Tibial artery (tissue), 4 donors: ENCODE measurements at regions not wholly inside any gene's neighbourhood (a gene's known extent, or its start where the extent isn't known, plus 50 kb on each side); places are given as distances from the start of the nearest gene placed in this dataset.

ENCODE experiments used
- DNase-seq, 2 donors: peaks; one replicate each; pipeline ENCODE4 v3.0.0-alpha.2; 2019
- H3K27ac ChIP-seq, 2 donors: fragments of 200-600 bp; sonication (generic) in 1 of 2; 1 replicate in 1 of 2; 2 replicates in 1 of 2; pipeline ENCODE4 v1.5.1; 2018 to 2019; ENCODE audit warnings: mild to moderate bottlenecking in 1 of 2
- H3K27me3 ChIP-seq, 2 donors: fragments of 200-600 bp; sonication (generic) in 1 of 2; one replicate each; pipeline versions ENCODE4 v1.5.1 to v1.6.0; 2016 to 2019
- H3K36me3 ChIP-seq, 3 donors: fragments of 200-600 bp; sonication (generic) in 2 of 3; one replicate each; pipeline ENCODE4 v1.5.1; 2016 to 2019; ENCODE audit warnings: mild to moderate bottlenecking in 2 of 3
- H3K4me1 ChIP-seq, 4 donors: fragments of 200-600 bp; sonication (generic) in 2 of 4; 1 replicate in 3 of 4; 2 replicates in 1 of 4; pipeline ENCODE4 v1.5.1; 2016 to 2019
- H3K4me3 ChIP-seq, 2 donors: fragments of 200-600 bp; sonication (generic) in 1 of 2; 1 replicate in 1 of 2; 2 replicates in 1 of 2; pipeline ENCODE4 v1.5.1; 2018 to 2019; ENCODE audit warnings: mild to moderate bottlenecking in 2 of 2
- H3K9me3 ChIP-seq, 3 donors: fragments of 200-600 bp; sonication (generic) in 1 of 3; one replicate each; pipeline ENCODE4 v1.5.1; 2016 to 2019
- intact Hi-C: fragments of 100-400 bp; cut with DNase I; formaldehyde crosslinking; loops from one replicate; pipeline ENCODE4 v1.15.0; 2023; ENCODE audit warnings: low total_unique reads
- TF ChIP-seq, protein P1 (sequence below), 2 experiments: fragments of 200-600 bp in 1 of 2; fragments of 450-650 bp in 1 of 2; IDR thresholded peaks; one replicate each; pipeline ENCODE4 v1.5.1; 2017 to 2019; ENCODE audit warnings: antibody characterized with exemption in 2 of 2, mild to moderate bottlenecking in 1 of 2, moderate library complexity in 1 of 2

DNA sequence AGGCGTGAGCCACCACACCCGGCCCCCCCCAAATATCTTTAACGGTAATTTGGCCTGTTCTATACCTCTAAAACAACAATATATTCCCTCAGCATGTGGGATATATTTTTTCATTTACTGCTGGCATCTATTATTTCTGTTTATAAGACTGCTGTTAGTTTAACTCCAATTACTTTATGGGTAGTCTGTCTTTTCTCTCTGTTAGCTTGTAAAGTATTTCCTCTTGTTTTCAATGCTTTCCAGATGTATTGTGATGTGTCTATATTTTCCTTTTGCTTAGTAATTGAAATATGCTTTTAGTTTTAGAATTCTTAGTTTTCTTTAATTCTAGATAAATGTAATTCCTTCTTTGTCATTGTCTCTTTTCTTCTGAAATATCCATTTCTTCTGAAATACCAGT, 445.8 kb downstream of the ANKRD50 start:
- intact Hi-C loops: loop anchor here (10.0 kb wide), 2 partner anchors 492 to 1162 kb away; no protein-coding TSS in a partner anchor
- H3K36me3 ChIP-seq: no peaks in the 10 kb centered on the region
- no peak overlapping the region for H3K4me3 ChIP-seq

DNA sequence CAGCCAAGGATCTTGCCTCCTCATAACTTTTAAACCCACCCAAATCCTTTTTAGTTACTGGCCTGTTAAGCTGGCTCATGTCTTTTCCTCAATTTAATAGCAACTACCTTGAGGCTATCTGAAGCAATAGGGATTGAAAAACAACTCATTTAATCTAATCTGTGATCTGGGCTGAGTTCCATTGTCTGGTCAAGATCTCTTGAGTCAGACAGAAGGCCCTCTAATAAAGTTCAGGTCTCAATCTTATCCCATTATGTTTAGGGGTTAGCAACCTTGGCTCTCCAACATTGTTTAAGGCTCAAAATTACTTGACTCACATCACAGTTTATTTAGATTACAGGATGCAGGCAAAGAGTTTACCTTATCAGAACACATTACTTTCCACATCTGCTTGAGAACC, 436.1 kb downstream of the ANKRD50 start:
- Histone ChIP-seq H3K4me3 (no peak overlapping the region), H3K4me1 (peaks cover 0 to 3% (median 1%) of the 10 kb centered on the region in 4 donors), H3K27me3 (no peaks in the 10 kb centered on the region), H3K9me3 (no peaks in the 10 kb centered on the region), H3K36me3 (no peaks in the 10 kb centered on the region), H3K27ac (no peak overlapping the region)
- TF ChIP-seq, protein P1, sequence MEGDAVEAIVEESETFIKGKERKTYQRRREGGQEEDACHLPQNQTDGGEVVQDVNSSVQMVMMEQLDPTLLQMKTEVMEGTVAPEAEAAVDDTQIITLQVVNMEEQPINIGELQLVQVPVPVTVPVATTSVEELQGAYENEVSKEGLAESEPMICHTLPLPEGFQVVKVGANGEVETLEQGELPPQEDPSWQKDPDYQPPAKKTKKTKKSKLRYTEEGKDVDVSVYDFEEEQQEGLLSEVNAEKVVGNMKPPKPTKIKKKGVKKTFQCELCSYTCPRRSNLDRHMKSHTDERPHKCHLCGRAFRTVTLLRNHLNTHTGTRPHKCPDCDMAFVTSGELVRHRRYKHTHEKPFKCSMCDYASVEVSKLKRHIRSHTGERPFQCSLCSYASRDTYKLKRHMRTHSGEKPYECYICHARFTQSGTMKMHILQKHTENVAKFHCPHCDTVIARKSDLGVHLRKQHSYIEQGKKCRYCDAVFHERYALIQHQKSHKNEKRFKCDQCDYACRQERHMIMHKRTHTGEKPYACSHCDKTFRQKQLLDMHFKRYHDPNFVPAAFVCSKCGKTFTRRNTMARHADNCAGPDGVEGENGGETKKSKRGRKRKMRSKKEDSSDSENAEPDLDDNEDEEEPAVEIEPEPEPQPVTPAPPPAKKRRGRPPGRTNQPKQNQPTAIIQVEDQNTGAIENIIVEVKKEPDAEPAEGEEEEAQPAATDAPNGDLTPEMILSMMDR (IDR thresholded peaks at IDR 0.05): no peak
- DNase-seq: no peak
- intact Hi-C loops: no loop called here

More for the DNA sequence above, 445.8 kb downstream of the ANKRD50 start:
- TF ChIP-seq, protein P1 (IDR thresholded peaks at IDR 0.05): no peak
- no peaks in the 10 kb centered on the region for H3K9me3 ChIP-seq
- H3K27ac ChIP-seq: no peak overlapping the region
- DNase-seq: no peak
- H3K4me1 ChIP-seq: no peaks in the 10 kb centered on the region
- no peaks in the 10 kb centered on the region for H3K27me3 ChIP-seq

DNA sequence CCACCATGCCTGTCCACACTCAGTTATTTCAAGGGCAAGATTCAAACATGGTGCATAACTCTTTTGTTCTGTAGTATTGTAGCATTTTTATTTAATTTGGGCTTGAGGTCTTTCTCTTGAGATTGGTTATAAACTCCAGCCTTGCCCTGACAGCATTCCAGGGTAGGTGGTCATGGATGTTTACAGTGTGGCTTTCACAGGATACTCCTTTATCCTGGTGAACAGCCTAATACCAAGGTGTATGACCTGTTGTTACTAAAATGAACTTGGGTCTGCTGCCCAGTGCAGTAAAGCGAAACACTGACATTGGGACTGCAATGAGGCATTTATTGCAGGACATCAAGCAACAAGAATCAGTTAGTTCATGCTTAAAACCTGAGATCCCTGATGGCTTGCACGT, 434.8 kb downstream of the ANKRD50 start:
- Histone ChIP-seq H3K9me3 (no peaks in the 10 kb centered on the region), H3K4me1 (peaks cover 0 to 3% (median 1%) of the 10 kb centered on the region in 4 donors), H3K36me3 (no peaks in the 10 kb centered on the region), H3K4me3 (no peak overlapping the region), H3K27me3 (no peaks in the 10 kb centered on the region), H3K27ac (no peak overlapping the region)
- TF ChIP-seq, protein P1 (IDR thresholded peaks at IDR 0.05): no peak
- no peak for DNase-seq
- intact Hi-C loops: no loop called here

DNA sequence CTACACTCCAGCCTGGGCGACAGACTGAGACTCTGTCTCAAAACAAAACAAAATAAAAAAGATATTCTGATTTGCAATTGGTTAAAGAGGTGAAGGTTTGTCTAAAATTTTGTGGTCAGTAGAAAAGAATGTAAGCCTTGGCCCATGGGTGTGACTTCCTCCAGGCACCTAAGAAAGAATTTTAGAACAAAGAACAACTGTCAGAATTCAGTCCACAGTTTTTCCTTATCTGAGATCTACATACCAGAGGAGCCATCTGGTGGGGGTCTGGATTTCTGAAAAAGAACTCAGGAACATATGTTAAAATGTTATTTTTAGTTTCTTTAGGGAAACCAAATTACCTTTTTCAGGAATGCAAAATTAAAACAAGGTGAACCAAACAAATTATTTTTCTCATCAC, 434.1 kb downstream of the ANKRD50 start:
- DNase-seq: no peak
- intact Hi-C loops: no loop called here
- H3K4me3 ChIP-seq: no peak overlapping the region
- TF ChIP-seq, protein P1 (IDR thresholded peaks at IDR 0.05): no peak
- no peaks in the 10 kb centered on the region for H3K9me3 ChIP-seq
- no peaks in the 10 kb centered on the region for H3K36me3 ChIP-seq
- H3K27me3 ChIP-seq: no peaks in the 10 kb centered on the region
- H3K27ac ChIP-seq: no peak overlapping the region
- peaks cover 0 to 3% (median 1%) of the 10 kb centered on the region in 4 donors for H3K4me1 ChIP-seq

DNA sequence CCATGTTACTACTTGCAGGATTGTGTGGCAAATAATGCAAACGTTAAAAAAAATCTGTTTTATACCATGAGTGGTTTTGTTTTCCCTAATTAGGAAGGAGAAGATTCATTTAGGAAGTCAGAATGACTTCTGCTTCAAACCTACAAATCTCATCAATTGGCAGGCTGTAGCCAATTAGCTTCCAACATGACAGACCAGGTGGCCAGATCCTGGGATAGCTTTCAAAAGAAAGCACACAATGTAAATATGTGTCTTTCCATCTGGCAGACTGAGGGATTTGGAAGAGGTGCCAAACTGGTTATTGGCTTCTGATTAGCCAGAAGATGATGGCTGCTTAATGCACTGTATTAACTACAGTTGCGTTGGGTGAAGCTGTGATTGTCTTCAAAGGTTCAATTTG, 432.8 kb downstream of the ANKRD50 start:
- no peaks in the 10 kb centered on the region for H3K9me3 ChIP-seq
- H3K27me3 ChIP-seq: no peaks in the 10 kb centered on the region
- no peak overlapping the region for H3K4me3 ChIP-seq
- H3K4me1 ChIP-seq: peaks cover 0 to 3% (median 1%) of the 10 kb centered on the region in 4 donors
- H3K36me3 ChIP-seq: no peaks in the 10 kb centered on the region
- no peak overlapping the region for H3K27ac ChIP-seq
- TF ChIP-seq, protein P1 (IDR thresholded peaks at IDR 0.05): no peak
- DNase-seq: no peak
- intact Hi-C loops: no loop called here
